NB4 (cell line): ENCODE measurements at regions not wholly inside any gene's neighbourhood (a gene's known extent, or its start where the extent isn't known, plus 50 kb on each side); places are given as distances from the start of the nearest gene placed in this dataset.

ENCODE experiments used
- CTCF ChIP-seq: IDR thresholded peaks from one replicate; pipeline ENCODE4 v1.5.1; 2012; ENCODE audit warnings: low read depth, low read length
- MAX ChIP-seq: IDR thresholded peaks from 2 replicates; pipeline ENCODE4 v1.6.1; 2011; ENCODE audit warnings: low read depth, low read length
- POLR2A ChIP-seq: IDR thresholded peaks from 2 replicates; pipeline ENCODE4 v1.6.1; 2011; ENCODE audit warnings: mild to moderate bottlenecking; ENCODE audit not compliant: insufficient read length; ENCODE audit errors: extremely low read depth

- TF ChIP-seq CTCF (no peak), POLR2A (no peak), MAX (no peak)
Measured at GRCh38 chr17:13994050-13994449, 75.3 kb upstream of the COX10 start.
